Fibroblast of lung (primary cell): ENCODE measurements at regions not wholly inside any gene's neighbourhood (a gene's known extent, or its start where the extent isn't known, plus 50 kb on each side); places are given as distances from the start of the nearest gene placed in this dataset.

Experiments used
- DNase-seq, 2 donors: peaks; one replicate each; pipeline versions ENCODE4 v3.0.0 to v3.0.0-alpha.2; 2010; ENCODE audit warnings: low read depth in 2 of 2
- H2AFZ ChIP-seq: 2 replicates; pipeline ENCODE4 v1.5.1; 2012; ENCODE audit warnings: low read length, control low read depth, inconsistent platforms
- H3K27ac ChIP-seq: 2 replicates; pipeline ENCODE4 v1.5.1; 2011; ENCODE audit warnings: low read length, control low read depth; ENCODE audit not compliant: insufficient read depth
- H3K27me3 ChIP-seq: 2 replicates; pipeline ENCODE4 v1.5.1; 2011; ENCODE audit warnings: mild to moderate bottlenecking, low read length; ENCODE audit not compliant: control insufficient read depth, insufficient read depth
- H3K36me3 ChIP-seq: 2 replicates; pipeline ENCODE4 v1.5.1; 2011; ENCODE audit warnings: low read length; ENCODE audit not compliant: control insufficient read depth, insufficient read depth
- H3K4me1 ChIP-seq: 2 replicates; pipeline ENCODE4 v1.5.1; 2011; ENCODE audit warnings: low read length; ENCODE audit not compliant: control insufficient read depth, insufficient read depth; ENCODE audit errors: extremely low read depth
- H3K4me2 ChIP-seq: 2 replicates; pipeline ENCODE4 v1.5.1; 2011; ENCODE audit warnings: low read length, control low read depth; ENCODE audit not compliant: insufficient read depth; ENCODE audit errors: extremely low read depth
- H3K4me3 ChIP-seq, 4 experiments: fragments of 200-600 bp in 1 of 4; sonication (generic) in 1 of 4; replicated peaks in 1 of 4; 2 replicates each; pipeline ENCODE4 v1.5.1; 2011 to 2016; ENCODE audit warnings: low read length in 4 of 4, low read depth in 3 of 4, mild to moderate bottlenecking in 3 of 4, control low read depth in 2 of 4, inconsistent platforms in 1 of 4, mixed read lengths in 1 of 4; ENCODE audit not compliant: insufficient read depth in 1 of 4; ENCODE audit errors: control extremely low read depth in 1 of 4
- H3K79me2 ChIP-seq: 2 replicates; pipeline ENCODE4 v1.5.1; 2012; ENCODE audit warnings: mild to moderate bottlenecking, low read length, inconsistent platforms; ENCODE audit not compliant: control insufficient read depth, insufficient read depth
- H3K9ac ChIP-seq: 2 replicates; pipeline ENCODE4 v1.5.1; 2011; ENCODE audit warnings: mild to moderate bottlenecking, low read length, control low read depth; ENCODE audit not compliant: insufficient read depth
- H3K9me3 ChIP-seq: 2 replicates; pipeline ENCODE4 v1.5.1; 2012; ENCODE audit warnings: low read depth, low read length; ENCODE audit not compliant: control insufficient read depth, insufficient read depth
- H4K20me1 ChIP-seq: 2 replicates; pipeline ENCODE4 v1.5.1; 2011; ENCODE audit warnings: low read length; ENCODE audit not compliant: control insufficient read depth, insufficient read depth; ENCODE audit errors: extremely low read depth
- CTCF ChIP-seq, 2 donors: IDR thresholded peaks in 1 of 2; conservative IDR thresholded peaks in 1 of 2; 1 replicate in 1 of 2; 2 replicates in 1 of 2; pipeline ENCODE4 v1.5.1; 2011 to 2012; ENCODE audit warnings: low read length in 2 of 2, control low read depth in 1 of 2, inconsistent platforms in 1 of 2, low read depth in 1 of 2, mild to moderate bottlenecking in 1 of 2
- EZH2 ChIP-seq: IDR thresholded peaks from 2 replicates; pipeline ENCODE4 v1.5.1; 2012; ENCODE audit warnings: low read length, control low read depth, mild to moderate bottlenecking; ENCODE audit errors: missing control alignments

- Histone ChIP-seq H3K27ac (no peak overlapping the region), H3K9ac (no peak overlapping the region), H3K36me3 (no peaks in the 10 kb centered on the region), H3K4me1 (no peaks in the 10 kb centered on the region), H3K27me3 (no peaks in the 10 kb centered on the region), H3K4me2 (no peak overlapping the region), H2AFZ (no peak overlapping the region), H4K20me1 (no peaks in the 10 kb centered on the region), H3K9me3 (no peaks in the 10 kb centered on the region), H3K79me2 (no peaks in the 10 kb centered on the region), H3K4me3 (no peak overlapping the region)
- no peak for TF ChIP-seq CTCF (conservative IDR thresholded peaks at IDR 0.05 in 1 of 2, IDR thresholded peaks at IDR 0.05 in 1 of 2; ENCODE audit: low read depth in 1 of 2, low read length in 2 of 2)
- no peak for TF ChIP-seq EZH2
- DNase-seq: no peak
Measured at GRCh38 chr11:127678631-127679030, 678.1 kb upstream of the KIRREL3 start.

DNA sequence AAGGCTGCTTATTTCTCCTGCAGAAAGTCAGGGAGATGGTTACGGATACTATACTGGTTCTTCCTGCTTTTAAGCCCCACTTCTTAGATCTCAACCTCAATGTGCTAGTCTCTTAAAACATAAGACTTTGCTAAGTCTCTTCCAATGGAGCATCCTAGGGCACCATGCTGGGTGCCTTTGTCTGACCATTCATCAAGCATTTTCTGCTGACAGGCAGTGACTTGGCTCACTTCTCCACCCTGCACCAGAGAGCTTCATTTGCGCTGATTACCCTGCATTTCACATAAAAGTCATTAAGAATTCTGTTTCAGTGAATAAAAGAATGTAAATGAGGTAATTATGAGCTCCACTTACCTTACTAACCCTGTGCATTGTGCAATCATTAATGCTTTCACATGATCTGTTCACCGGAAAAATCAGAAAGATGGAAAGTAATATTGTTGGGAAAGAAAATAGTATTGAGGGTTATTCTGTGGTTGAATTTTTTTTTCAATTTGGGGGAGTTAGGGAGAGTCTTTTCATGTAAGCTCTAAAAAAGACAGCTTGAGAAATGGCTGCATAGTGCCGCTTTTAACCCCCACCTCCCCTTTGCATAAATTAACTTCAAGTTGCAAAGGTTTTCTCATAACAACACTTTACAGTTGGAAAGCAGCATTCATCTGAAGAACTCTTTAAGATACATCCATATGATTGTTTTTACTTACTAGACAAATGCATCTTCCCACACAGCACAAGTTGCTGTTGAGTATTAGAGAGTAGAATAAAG is 677.3 kb upstream of the KIRREL3 start:
- TF ChIP-seq CTCF (conservative IDR thresholded peaks at IDR 0.05 in 1 of 2, IDR thresholded peaks at IDR 0.05 in 1 of 2; ENCODE audit: low read depth in 1 of 2, low read length in 2 of 2): no peak
- TF ChIP-seq EZH2: no peak
- H3K4me3 ChIP-seq: no peak overlapping the region
- no peak overlapping the region for H3K27ac ChIP-seq
- DNase-seq: no peak
- H3K4me2 ChIP-seq: no peak overlapping the region
- no peaks in the 10 kb centered on the region for H3K36me3 ChIP-seq
- H3K4me1 ChIP-seq: no peaks in the 10 kb centered on the region
- no peaks in the 10 kb centered on the region for H3K79me2 ChIP-seq
- no peaks in the 10 kb centered on the region for H3K9me3 ChIP-seq
- H4K20me1 ChIP-seq: no peaks in the 10 kb centered on the region
- no peak overlapping the region for H3K9ac ChIP-seq
- no peak overlapping the region for H2AFZ ChIP-seq
- H3K27me3 ChIP-seq: no peaks in the 10 kb centered on the region

DNA sequence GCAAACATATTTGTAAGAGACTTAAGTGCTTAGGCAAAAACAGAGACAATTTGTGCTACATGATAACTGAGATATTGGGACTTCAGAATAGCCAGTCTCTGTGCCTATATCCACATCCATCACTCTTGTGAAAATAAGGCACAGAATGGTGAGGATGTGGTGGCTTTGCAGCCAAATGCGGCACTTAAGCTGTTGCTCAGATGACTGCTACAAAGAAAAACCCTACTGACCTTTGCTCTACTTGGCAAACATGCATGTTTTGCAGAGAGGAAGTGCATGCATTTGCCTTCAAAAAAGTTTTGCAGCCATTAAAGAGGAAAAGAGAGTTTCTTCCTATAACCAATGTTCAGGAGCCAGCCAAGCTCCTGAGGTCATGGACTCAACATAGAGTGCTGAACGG is 675.0 kb upstream of the KIRREL3 start:
- Histone ChIP-seq H2AFZ (no peak overlapping the region), H4K20me1 (no peaks in the 10 kb centered on the region), H3K4me1 (no peaks in the 10 kb centered on the region), H3K9ac (no peak overlapping the region), H3K4me3 (no peak overlapping the region), H3K9me3 (no peaks in the 10 kb centered on the region), H3K36me3 (no peaks in the 10 kb centered on the region), H3K79me2 (no peaks in the 10 kb centered on the region), H3K27ac (no peak overlapping the region), H3K27me3 (no peaks in the 10 kb centered on the region), H3K4me2 (no peak overlapping the region)
- peak in 1 of 2 donors; percentile 33 for DNase-seq
- no peak for TF ChIP-seq CTCF (conservative IDR thresholded peaks at IDR 0.05 in 1 of 2, IDR thresholded peaks at IDR 0.05 in 1 of 2; ENCODE audit: low read depth in 1 of 2, low read length in 2 of 2)
- no peak for TF ChIP-seq EZH2
